Activated B cell treated with CpG ODN at 0.5 μM for 24 hours (primary cell): ENCODE measurements at regions not wholly inside any gene's neighbourhood (a gene's known extent, or its start where the extent isn't known, plus 50 kb on each side); places are given as distances from the start of the nearest gene placed in this dataset.

ENCODE experiments used
- ATAC-seq: fragments of 200-7000 bp; cut with Tn5 transposase; one replicate; pipeline ENCODE4 v1.10.0; 2021; ENCODE audit warnings: low read depth, mild to moderate bottlenecking, moderate library complexity
- CTCF ChIA-PET: fragments of 350-600 bp; sonication (Branson Sonifier 250); formaldehyde crosslinking; loops from one replicate; lab custom pipeline; 2021; ENCODE audit warnings: antibody characterized with exemption; lab: Charles Lee
- POLR2A ChIA-PET: fragments of 350-600 bp; sonication (Branson Sonifier 250); formaldehyde crosslinking; loops from one replicate; lab custom pipeline; 2021; ENCODE audit warnings: antibody characterized with exemption; lab: Charles Lee
- DNase-seq: peaks from one replicate; pipeline ENCODE4 v3.0.0; 2022
- H3K27ac Mint-ChIP-seq: one replicate; pipeline ENCODE4 v1.8.0; 2020; ENCODE audit warnings: mixed read lengths
- H3K27me3 Mint-ChIP-seq: one replicate; pipeline ENCODE4 v1.8.0; 2021; ENCODE audit warnings: mixed read lengths
- H3K36me3 Mint-ChIP-seq: one replicate; pipeline ENCODE4 v1.8.0; 2021; ENCODE audit warnings: low read depth, mixed read lengths
- H3K4me1 Mint-ChIP-seq: one replicate; pipeline ENCODE4 v1.8.0; 2021; ENCODE audit warnings: mixed read lengths
- H3K4me3 Mint-ChIP-seq: one replicate; pipeline ENCODE4 v1.8.0; 2020; ENCODE audit warnings: mild to moderate bottlenecking, mixed read lengths
- H3K9me3 Mint-ChIP-seq: one replicate; pipeline ENCODE4 v1.8.0; 2020; ENCODE audit warnings: mixed read lengths
- intact Hi-C: fragments of 100-400 bp; cut with micrococcal nuclease; formaldehyde crosslinking; loops from one replicate; pipeline ENCODE4 v1.15.1; 2024
- TF ChIP-seq, protein P1 (sequence below): fragments of 200-600 bp; IDR thresholded peaks from one replicate; pipeline ENCODE4 v1.8.0; 2022; ENCODE audit warnings: antibody characterized with exemption, mild to moderate bottlenecking

DNA sequence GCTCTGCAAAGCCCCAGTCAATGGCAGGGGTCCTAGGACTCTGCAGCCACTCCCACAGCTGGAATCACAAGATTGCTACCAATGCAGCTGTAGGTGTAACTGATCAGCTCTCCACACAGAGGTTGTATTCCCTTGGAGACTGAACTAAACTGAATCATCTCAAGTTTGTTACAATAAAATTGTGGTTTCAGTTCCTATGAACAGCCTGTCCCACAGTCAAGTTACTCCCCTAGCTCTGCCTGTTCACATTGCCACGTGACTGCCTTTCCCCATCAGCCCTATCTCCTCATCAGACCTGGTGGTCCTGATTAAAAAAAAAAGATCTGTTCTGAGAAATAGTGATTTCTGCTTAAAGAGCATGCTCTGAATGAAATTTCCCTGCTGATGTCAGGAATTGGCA lies 287.9 kb upstream of the NBEA start:
- no peak for ATAC-seq
- peaks cover 6% of the 10 kb centered on the region for H3K9me3 Mint-ChIP-seq

DNA sequence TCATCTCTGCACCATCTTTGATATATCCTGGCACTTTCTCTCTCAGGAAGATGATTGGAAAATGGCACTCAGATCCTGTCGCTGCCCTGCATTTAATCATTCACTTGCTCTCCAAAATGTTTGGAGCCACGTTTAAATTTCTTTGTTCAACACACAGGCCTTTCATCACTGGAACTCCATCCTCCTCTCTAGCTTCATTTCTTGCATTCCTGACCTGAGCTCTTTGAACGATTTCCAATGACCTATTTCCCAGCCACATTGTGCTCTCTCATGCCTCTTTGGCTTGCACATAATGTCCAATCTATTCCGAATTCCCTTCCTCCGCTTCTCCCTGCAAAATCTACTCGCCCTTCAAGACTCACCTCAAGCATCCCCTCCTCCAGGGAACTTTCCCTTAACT lies 287.4 kb upstream of the NBEA start:
- no peak for DNase-seq
- TF ChIP-seq, protein P1, sequence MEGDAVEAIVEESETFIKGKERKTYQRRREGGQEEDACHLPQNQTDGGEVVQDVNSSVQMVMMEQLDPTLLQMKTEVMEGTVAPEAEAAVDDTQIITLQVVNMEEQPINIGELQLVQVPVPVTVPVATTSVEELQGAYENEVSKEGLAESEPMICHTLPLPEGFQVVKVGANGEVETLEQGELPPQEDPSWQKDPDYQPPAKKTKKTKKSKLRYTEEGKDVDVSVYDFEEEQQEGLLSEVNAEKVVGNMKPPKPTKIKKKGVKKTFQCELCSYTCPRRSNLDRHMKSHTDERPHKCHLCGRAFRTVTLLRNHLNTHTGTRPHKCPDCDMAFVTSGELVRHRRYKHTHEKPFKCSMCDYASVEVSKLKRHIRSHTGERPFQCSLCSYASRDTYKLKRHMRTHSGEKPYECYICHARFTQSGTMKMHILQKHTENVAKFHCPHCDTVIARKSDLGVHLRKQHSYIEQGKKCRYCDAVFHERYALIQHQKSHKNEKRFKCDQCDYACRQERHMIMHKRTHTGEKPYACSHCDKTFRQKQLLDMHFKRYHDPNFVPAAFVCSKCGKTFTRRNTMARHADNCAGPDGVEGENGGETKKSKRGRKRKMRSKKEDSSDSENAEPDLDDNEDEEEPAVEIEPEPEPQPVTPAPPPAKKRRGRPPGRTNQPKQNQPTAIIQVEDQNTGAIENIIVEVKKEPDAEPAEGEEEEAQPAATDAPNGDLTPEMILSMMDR = no peak
- CTCF ChIA-PET = no interaction called here
- no peaks in the 10 kb centered on the region for H3K4me1 Mint-ChIP-seq
- no peaks in the 10 kb centered on the region for H3K27me3 Mint-ChIP-seq
- peaks cover 6% of the 10 kb centered on the region for H3K9me3 Mint-ChIP-seq
- intact Hi-C loops = no loop called here
- no peak overlapping the region for H3K27ac Mint-ChIP-seq
- ATAC-seq = no peak
- H3K36me3 Mint-ChIP-seq = no peaks in the 10 kb centered on the region
- POLR2A ChIA-PET = no interaction called here
- no peak overlapping the region for H3K4me3 Mint-ChIP-seq

More for the DNA sequence above, 287.9 kb upstream of the NBEA start:
- POLR2A ChIA-PET = no interaction called here
- CTCF ChIA-PET = no interaction called here
- Mint-ChIP-seq H3K4me1 (no peaks in the 10 kb centered on the region), H3K36me3 (no peaks in the 10 kb centered on the region), H3K27me3 (no peaks in the 10 kb centered on the region), H3K4me3 (no peak overlapping the region), H3K27ac (no peak overlapping the region)
- no peak for DNase-seq
- intact Hi-C loops = no loop called here
- TF ChIP-seq, protein P1 = no peak

DNA sequence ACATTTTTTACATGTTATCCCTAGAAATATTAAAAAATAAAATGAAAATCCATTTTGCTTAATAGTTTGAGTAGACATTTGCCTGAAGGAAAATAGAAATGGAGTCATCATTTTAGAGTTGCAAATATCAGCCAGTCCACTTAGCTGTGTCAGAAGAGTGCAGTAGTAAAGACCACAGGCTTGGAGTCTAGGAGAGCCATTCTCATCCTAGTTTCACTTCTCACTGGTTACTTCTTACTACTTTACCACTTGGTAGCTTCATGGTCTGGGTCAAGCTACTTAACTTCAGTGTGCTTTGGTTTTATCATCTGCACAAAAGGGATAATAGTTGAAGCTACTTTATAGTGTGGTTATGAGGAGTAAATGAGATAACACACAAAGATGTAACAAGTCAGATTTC lies 286.5 kb upstream of the NBEA start:
- H3K36me3 Mint-ChIP-seq = no peaks in the 10 kb centered on the region
- H3K27ac Mint-ChIP-seq = no peak overlapping the region
- DNase-seq (no peak), ATAC-seq (no peak)
- no peaks in the 10 kb centered on the region for H3K4me1 Mint-ChIP-seq
- CTCF ChIA-PET = no interaction called here
- TF ChIP-seq, protein P1 = no peak
- POLR2A ChIA-PET = no interaction called here
- no peaks in the 10 kb centered on the region for H3K27me3 Mint-ChIP-seq
- peaks cover 6% of the 10 kb centered on the region for H3K9me3 Mint-ChIP-seq
- intact Hi-C loops = no loop called here
- H3K4me3 Mint-ChIP-seq = no peak overlapping the region

DNA sequence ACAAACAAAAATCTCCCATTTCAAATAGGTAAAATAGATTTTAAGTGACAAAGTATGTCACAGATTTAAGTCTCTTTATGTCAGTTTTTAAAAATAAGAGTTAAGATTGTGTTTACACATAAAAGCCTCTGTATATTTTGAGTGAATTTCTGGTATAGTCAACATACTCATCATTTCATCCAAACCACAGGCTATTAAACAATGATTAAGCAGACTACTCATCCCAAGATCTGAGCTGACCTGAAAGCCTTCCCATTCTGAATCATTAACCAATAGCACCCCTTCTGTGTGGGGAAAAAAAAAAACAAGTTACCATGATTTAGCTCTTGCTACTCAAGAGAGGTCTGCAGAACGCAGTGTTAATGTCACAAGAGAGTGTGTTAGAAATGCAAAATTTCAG lies 284.4 kb upstream of the NBEA start:
- ChIA-PET POLR2A (no interaction called here), CTCF (no interaction called here)
- Mint-ChIP-seq H3K27me3 (no peaks in the 10 kb centered on the region), H3K9me3 (peaks cover 4% of the 10 kb centered on the region), H3K36me3 (no peaks in the 10 kb centered on the region), H3K4me3 (no peak overlapping the region), H3K4me1 (no peaks in the 10 kb centered on the region), H3K27ac (no peak overlapping the region)
- ATAC-seq = no peak
- TF ChIP-seq, protein P1 = no peak
- intact Hi-C loops = no loop called here
- DNase-seq = no peak

DNA sequence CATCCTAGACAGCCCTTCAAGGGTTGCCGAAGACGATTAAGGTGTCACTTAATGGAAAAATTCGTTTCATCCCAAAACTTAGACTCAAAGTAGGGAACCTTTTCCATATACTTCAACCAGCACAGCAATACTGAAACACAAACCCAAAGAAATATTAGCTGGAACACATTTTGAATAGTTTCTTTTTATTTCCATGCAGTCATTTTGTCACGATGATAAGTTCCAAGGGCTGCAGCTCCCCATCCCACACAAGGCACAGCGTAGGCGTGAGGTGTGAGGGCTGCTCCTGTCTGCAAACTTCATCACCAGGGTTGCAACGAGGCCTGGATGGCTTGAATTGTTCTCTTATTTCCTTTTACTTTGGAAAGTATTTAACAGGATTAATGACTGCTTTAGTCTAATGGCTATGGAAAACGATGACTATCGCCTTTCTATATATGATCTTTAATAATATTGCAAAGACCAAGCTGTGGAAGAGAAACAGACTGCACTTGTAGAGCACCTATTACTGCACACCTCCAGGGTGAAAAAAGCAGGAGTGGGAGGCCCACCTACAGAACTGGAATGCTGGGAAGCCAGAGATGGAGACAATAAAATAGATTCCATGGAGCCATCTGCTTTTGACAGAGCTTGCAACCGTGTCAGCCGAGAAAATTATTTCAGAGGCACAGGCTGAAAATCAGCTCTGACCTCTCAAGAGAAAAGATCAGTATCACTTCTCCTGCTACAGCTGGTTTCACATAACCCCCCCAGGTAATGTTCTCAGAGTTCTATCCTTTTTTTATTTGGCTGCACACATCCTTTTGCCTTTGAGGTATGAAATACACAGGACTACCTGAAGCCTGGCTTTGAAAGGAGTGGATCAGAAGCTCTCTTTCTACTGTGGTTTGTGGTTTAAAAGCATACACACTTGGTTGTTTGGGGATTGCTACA lies 274.5 kb upstream of the NBEA start:
- no peak overlapping the region for H3K4me3 Mint-ChIP-seq
- intact Hi-C loops = no loop called here
- TF ChIP-seq, protein P1 = no peak
- H3K27me3 Mint-ChIP-seq = no peaks in the 10 kb centered on the region
- no peaks in the 10 kb centered on the region for H3K4me1 Mint-ChIP-seq
- DNase-seq = no peak
- POLR2A ChIA-PET = no interaction called here
- H3K36me3 Mint-ChIP-seq = no peaks in the 10 kb centered on the region
- H3K9me3 Mint-ChIP-seq = peaks cover 2% of the 10 kb centered on the region
- H3K27ac Mint-ChIP-seq = no peak overlapping the region
- CTCF ChIA-PET = no interaction called here
- ATAC-seq = no peak
